Hepatic stellate cell (primary cell): ENCODE measurements at regions not wholly inside any gene's neighbourhood (a gene's known extent, or its start where the extent isn't known, plus 50 kb on each side); places are given as distances from the start of the nearest gene placed in this dataset.
"Not testable (repeated sequence)": the region's sequence is repeated elsewhere in the genome, so short reads cannot be mapped to it uniquely, and the experiment has no call there.

Experiments used
- DNase-seq: peaks from one replicate; pipeline ENCODE4 v3.0.0; 2011; ENCODE audit warnings: low spot score

GRCh38 chrX:124717537-124717936 lies 371.2 kb downstream of the SH2D1A start:
- DNase-seq, result no peak

- no peak for DNase-seq
Measured at GRCh38 chrX:124719060-124719459, 372.7 kb downstream of the SH2D1A start.

- DNase-seq, result no peak
Measured at GRCh38 chrX:124720532-124720931, 374.2 kb downstream of the SH2D1A start.

- DNase-seq, result no peak
Measured at GRCh38 chrX:124725502-124725901, 379.1 kb downstream of the SH2D1A start.

GRCh38 chrX:124726292-124726691 lies 379.9 kb downstream of the SH2D1A start:
- no peak for DNase-seq

- DNase-seq, result no peak
Measured at GRCh38 chrX:124726881-124727280, 380.5 kb downstream of the SH2D1A start.

GRCh38 chrX:124736553-124737270 lies 390.3 kb downstream of the SH2D1A start:
- DNase-seq, result no peak

GRCh38 chrX:124737771-124738170 lies 391.4 kb downstream of the SH2D1A start:
- DNase-seq, result no peak

GRCh38 chrX:124747295-124747694 lies 400.9 kb downstream of the SH2D1A start:
- DNase-seq, result no peak

- DNase-seq, result no peak
Measured at GRCh38 chrX:124764354-124764753, 418.0 kb downstream of the SH2D1A start.

GRCh38 chrX:124769166-124769565 lies 422.8 kb downstream of the SH2D1A start:
- no peak for DNase-seq

GRCh38 chrX:124771292-124771691 lies 424.9 kb downstream of the SH2D1A start:
- no peak for DNase-seq

GRCh38 chrX:124788253-124788652 lies 441.9 kb downstream of the SH2D1A start:
- not testable (repeated sequence) for DNase-seq

GRCh38 chrX:124789874-124790273 lies 443.5 kb downstream of the SH2D1A start:
- DNase-seq, result not testable (repeated sequence)

GRCh38 chrX:124791492-124792095 lies 445.2 kb downstream of the SH2D1A start:
- DNase-seq, result no peak

- no peak for DNase-seq
Measured at GRCh38 chrX:124796989-124797388, 450.6 kb downstream of the SH2D1A start.

GRCh38 chrX:124804962-124805361 lies 458.6 kb downstream of the SH2D1A start:
- no peak for DNase-seq

- no peak for DNase-seq
Measured at GRCh38 chrX:124805486-124805885, 459.1 kb downstream of the SH2D1A start.

- DNase-seq, result no peak
Measured at GRCh38 chrX:124814106-124814505, 467.7 kb downstream of the SH2D1A start.

GRCh38 chrX:124818033-124818432 lies 471.7 kb downstream of the SH2D1A start:
- no peak for DNase-seq

GRCh38 chrX:124818764-124819163 lies 472.4 kb downstream of the SH2D1A start:
- DNase-seq, result no peak

GRCh38 chrX:124820738-124821137 lies 474.4 kb downstream of the SH2D1A start:
- DNase-seq, result no peak

- no peak for DNase-seq
Measured at GRCh38 chrX:124827258-124827845, 481.0 kb downstream of the SH2D1A start.
